Breast epithelium (tissue), 3 donors: ENCODE measurements at regions not wholly inside any gene's neighbourhood (a gene's known extent, or its start where the extent isn't known, plus 50 kb on each side); places are given as distances from the start of the nearest gene placed in this dataset.

ENCODE experiments used
- POLR2AphosphoS5 ChIP-seq, 3 donors: sonication (generic); formaldehyde crosslinking; IDR thresholded peaks; one replicate each; pipeline ENCODE4 v1.6.1; 2017; ENCODE audit warnings: antibody characterized with exemption in 3 of 3
- TF ChIP-seq, protein P1 (sequence below), 3 donors: fragments of 450-650 bp; IDR thresholded peaks; one replicate each; pipeline ENCODE4 v1.5.1; 2016 to 2017; ENCODE audit warnings: antibody characterized with exemption in 3 of 3, mild to moderate bottlenecking in 3 of 3, moderate library complexity in 3 of 3

DNA sequence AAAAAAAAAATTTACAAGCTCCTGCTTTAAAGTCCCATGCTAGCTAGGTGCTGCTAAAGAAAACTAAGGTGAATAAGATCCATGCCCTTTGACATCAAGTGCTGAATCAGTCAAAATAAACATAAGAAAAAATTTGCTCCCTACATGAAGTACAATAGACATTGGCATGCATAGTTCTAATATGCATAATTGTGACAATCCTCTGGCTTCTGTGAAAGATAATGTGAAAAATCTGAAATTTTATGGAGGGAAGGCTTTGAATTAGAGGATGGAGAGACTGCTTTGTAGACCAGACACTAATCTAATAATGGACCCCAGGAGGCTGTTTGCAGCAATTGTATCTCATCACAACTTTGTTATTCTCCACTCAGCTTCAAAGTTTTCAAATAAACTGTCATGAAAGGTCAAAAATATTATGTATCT is 127.9 kb upstream of the CDK1 start:
- TF ChIP-seq, protein P1, sequence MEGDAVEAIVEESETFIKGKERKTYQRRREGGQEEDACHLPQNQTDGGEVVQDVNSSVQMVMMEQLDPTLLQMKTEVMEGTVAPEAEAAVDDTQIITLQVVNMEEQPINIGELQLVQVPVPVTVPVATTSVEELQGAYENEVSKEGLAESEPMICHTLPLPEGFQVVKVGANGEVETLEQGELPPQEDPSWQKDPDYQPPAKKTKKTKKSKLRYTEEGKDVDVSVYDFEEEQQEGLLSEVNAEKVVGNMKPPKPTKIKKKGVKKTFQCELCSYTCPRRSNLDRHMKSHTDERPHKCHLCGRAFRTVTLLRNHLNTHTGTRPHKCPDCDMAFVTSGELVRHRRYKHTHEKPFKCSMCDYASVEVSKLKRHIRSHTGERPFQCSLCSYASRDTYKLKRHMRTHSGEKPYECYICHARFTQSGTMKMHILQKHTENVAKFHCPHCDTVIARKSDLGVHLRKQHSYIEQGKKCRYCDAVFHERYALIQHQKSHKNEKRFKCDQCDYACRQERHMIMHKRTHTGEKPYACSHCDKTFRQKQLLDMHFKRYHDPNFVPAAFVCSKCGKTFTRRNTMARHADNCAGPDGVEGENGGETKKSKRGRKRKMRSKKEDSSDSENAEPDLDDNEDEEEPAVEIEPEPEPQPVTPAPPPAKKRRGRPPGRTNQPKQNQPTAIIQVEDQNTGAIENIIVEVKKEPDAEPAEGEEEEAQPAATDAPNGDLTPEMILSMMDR (IDR thresholded peaks at IDR 0.05) = no peak
- TF ChIP-seq POLR2AphosphoS5 (IDR thresholded peaks at IDR 0.05) = no peak
